H1 (cell line): ENCODE measurements at regions not wholly inside any gene's neighbourhood (a gene's known extent, or its start where the extent isn't known, plus 50 kb on each side); places are given as distances from the start of the nearest gene placed in this dataset.

ENCODE experiments used
- CTCF ChIA-PET: fragments of 300-600 bp; sonication (Branson Sonifier 250); formaldehyde crosslinking; loops from one replicate; lab custom pipeline; 2021; ENCODE audit not compliant: partially characterized antibody; lab: Charles Lee
- POLR2A ChIA-PET: fragments of 300-600 bp; sonication (Branson Sonifier 250); formaldehyde crosslinking; loops from one replicate; lab custom pipeline; 2021; ENCODE audit warnings: inconsistent platforms; ENCODE audit not compliant: partially characterized antibody; lab: Charles Lee
- DNase-seq, 2 experiments: peaks; one replicate each; pipeline versions ENCODE4 v3.0.0 to v3.0.0-alpha.2; 2010 to 2022; ENCODE audit warnings: low spot score in 2 of 2, low read depth in 1 of 2, mixed read lengths in 1 of 2
- FAIRE-seq: peaks from 2 replicates; lab custom pipeline; 2011; peaks lifted over from hg19 to GRCh38; lab: Jason Lieb, UNC
- H2AFZ ChIP-seq: 2 replicates; pipeline ENCODE4 v1.8.1; 2012; ENCODE audit warnings: low read length, inconsistent platforms
- H2AK5ac ChIP-seq: 2 replicates; pipeline ENCODE4 v1.6.1; 2013; ENCODE audit warnings: low read depth, low read length
- H2BK120ac ChIP-seq: replicated peaks from 2 replicates; pipeline ENCODE3; 2013; ENCODE audit warnings: low read depth, low read length, inconsistent platforms
- H2BK12ac ChIP-seq: 2 replicates; pipeline ENCODE4 v1.6.1; 2013; ENCODE audit warnings: low read depth, low read length
- H2BK15ac ChIP-seq: 2 replicates; pipeline ENCODE4 v1.6.1; 2013; ENCODE audit warnings: low read length
- H2BK20ac ChIP-seq: 2 replicates; pipeline ENCODE4 v1.6.1; 2013; ENCODE audit warnings: low read length
- H2BK5ac ChIP-seq: 2 replicates; pipeline ENCODE4 v1.6.1; 2013; ENCODE audit warnings: low read depth, low read length
- H3K14ac ChIP-seq: 2 replicates; pipeline ENCODE4 v1.6.1; 2013; ENCODE audit warnings: inconsistent platforms; ENCODE audit not compliant: insufficient read length
- H3K18ac ChIP-seq: 2 replicates; pipeline ENCODE4 v1.6.1; 2013; ENCODE audit warnings: low read length; ENCODE audit errors: extremely low read depth
- H3K23ac ChIP-seq: 2 replicates; pipeline ENCODE4 v1.6.1; 2013; ENCODE audit warnings: inconsistent platforms; ENCODE audit not compliant: insufficient read length
- H3K23me2 ChIP-seq: 2 replicates; pipeline ENCODE4 v1.6.1; 2013; ENCODE audit warnings: low read depth, low read length
- H3K27ac ChIP-seq: 2 replicates; pipeline ENCODE4 v1.6.1; 2011; ENCODE audit warnings: low read depth, low read length, inconsistent platforms
- H3K27me3 ChIP-seq, 4 experiments: replicated peaks in 1 of 4; 1 replicate in 1 of 4; 2 replicates in 3 of 4; pipeline versions ENCODE4 v1.6.1 to v1.8.1; 2011 to 2013; ENCODE audit warnings: low read length in 3 of 4, mild to moderate bottlenecking in 3 of 4, inconsistent platforms in 2 of 4, mixed read lengths in 2 of 4, moderate library complexity in 1 of 4; ENCODE audit not compliant: control insufficient read depth in 3 of 4, insufficient read depth in 3 of 4; ENCODE audit errors: extremely low read depth in 1 of 4
- H3K36me3 ChIP-seq, 4 experiments: 2 replicates each; pipeline versions ENCODE4 v1.6.1 to v1.8.1; 2011 to 2013; ENCODE audit warnings: mild to moderate bottlenecking in 4 of 4, low read length in 3 of 4, moderate library complexity in 2 of 4, control low read depth in 1 of 4, inconsistent platforms in 1 of 4; ENCODE audit not compliant: insufficient read depth in 4 of 4, control insufficient read depth in 2 of 4
- H3K4ac ChIP-seq: replicated peaks from 2 replicates; pipeline ENCODE3; 2013; ENCODE audit warnings: low read length, low read depth, mixed read lengths, inconsistent platforms; ENCODE audit not compliant: insufficient read length
- H3K4me1 ChIP-seq, 4 experiments: replicated peaks in 1 of 4; 1 replicate in 1 of 4; 2 replicates in 3 of 4; pipeline versions ENCODE4 v1.6.1 to v1.8.1; 2011 to 2013; ENCODE audit warnings: low read length in 3 of 4, inconsistent platforms in 2 of 4, mixed read lengths in 1 of 4; ENCODE audit not compliant: insufficient read depth in 4 of 4, control insufficient read depth in 3 of 4
- H3K4me2 ChIP-seq, 2 experiments: 2 replicates each; pipeline versions ENCODE4 v1.6.1 to v1.8.1; 2011 to 2013; ENCODE audit warnings: low read depth in 2 of 2, low read length in 2 of 2, control low read depth in 1 of 2, inconsistent platforms in 1 of 2, mild to moderate bottlenecking in 1 of 2; ENCODE audit not compliant: insufficient read depth in 1 of 2
- H3K4me3 ChIP-seq, 4 experiments: fragments of 200-600, 300-600 bp in 1 of 4; sonication (generic), shearing (Covaris generic), sonication (Bioruptor Twin) in 1 of 4; 2 replicates each; pipeline versions ENCODE4 v1.5.1 to v1.8.1; 2011 to 2016; ENCODE audit warnings: low read length in 4 of 4, low read depth in 3 of 4, control low read depth in 2 of 4, inconsistent platforms in 2 of 4, mild to moderate bottlenecking in 2 of 4, mixed read lengths in 1 of 4, moderate library complexity in 1 of 4; ENCODE audit not compliant: insufficient read depth in 2 of 4; ENCODE audit errors: extremely low read depth in 1 of 4
- H3K56ac ChIP-seq: replicated peaks from 2 replicates; pipeline ENCODE3; 2013; ENCODE audit warnings: low read depth, mild to moderate bottlenecking, mixed read lengths, low read length, inconsistent platforms; ENCODE audit not compliant: insufficient read length
- H3K79me1 ChIP-seq: 2 replicates; pipeline ENCODE4 v1.6.1; 2013; ENCODE audit warnings: low read depth, low read length, control low read depth
- H3K79me2 ChIP-seq, 2 experiments: 2 replicates each; pipeline versions ENCODE4 v1.6.1 to v1.8.1; 2012 to 2013; ENCODE audit warnings: low read length in 2 of 2, mild to moderate bottlenecking in 2 of 2, inconsistent platforms in 1 of 2; ENCODE audit not compliant: insufficient read depth in 2 of 2, control insufficient read depth in 1 of 2
- H3K9ac ChIP-seq, 4 experiments: replicated peaks in 1 of 4; 1 replicate in 1 of 4; 2 replicates in 3 of 4; pipeline versions ENCODE4 v1.6.1 to v1.8.1; 2011 to 2013; ENCODE audit warnings: low read depth in 3 of 4, low read length in 3 of 4, control low read depth in 2 of 4, mild to moderate bottlenecking in 2 of 4, moderate library complexity in 2 of 4, inconsistent platforms in 1 of 4; ENCODE audit errors: extremely low read depth in 1 of 4
- H3K9me3 ChIP-seq, 2 experiments: 2 replicates each; pipeline versions ENCODE4 v1.6.1 to v1.8.1; 2012 to 2013; ENCODE audit warnings: mild to moderate bottlenecking in 2 of 2, moderate library complexity in 2 of 2, control low read depth in 1 of 2, inconsistent platforms in 1 of 2, low read depth in 1 of 2, low read length in 1 of 2, mixed read lengths in 1 of 2; ENCODE audit not compliant: insufficient read depth in 2 of 2
- H4K20me1 ChIP-seq, 2 experiments: replicated peaks in 1 of 2; 2 replicates each; pipeline versions ENCODE3 to v1.8.1; 2011 to 2013; ENCODE audit warnings: inconsistent platforms in 2 of 2, low read length in 2 of 2, mild to moderate bottlenecking in 1 of 2; ENCODE audit not compliant: insufficient read depth in 2 of 2, control insufficient read depth in 1 of 2
- H4K5ac ChIP-seq: 2 replicates; pipeline ENCODE4 v1.6.1; 2013; ENCODE audit warnings: low read length, low read depth, mixed read lengths, inconsistent platforms; ENCODE audit not compliant: insufficient read length
- H4K8ac ChIP-seq: 2 replicates; pipeline ENCODE4 v1.8.0; 2013; ENCODE audit warnings: mild to moderate bottlenecking, moderate library complexity, low read length, inconsistent platforms; ENCODE audit not compliant: insufficient read depth; ENCODE audit errors: extremely low read depth
- H4K91ac ChIP-seq: replicated peaks from 2 replicates; pipeline ENCODE3; 2013; ENCODE audit warnings: low read length, mixed read lengths, inconsistent platforms; ENCODE audit not compliant: insufficient read length
- BACH1 ChIP-seq: IDR thresholded peaks from 2 replicates; pipeline ENCODE4 v1.6.1; 2012; ENCODE audit warnings: low read length, improper control_type of control experiment
- CTBP2 ChIP-seq: IDR thresholded peaks from 2 replicates; pipeline ENCODE4 v1.7.0; 2011; ENCODE audit warnings: borderline replicate concordance, mild to moderate bottlenecking, moderate library complexity, mixed read lengths, low read length; ENCODE audit not compliant: insufficient read depth, insufficient read length
- CTCF ChIP-seq, 3 experiments: IDR thresholded peaks; 1 replicate in 2 of 3; 2 replicates in 1 of 3; pipeline versions ENCODE4 v1.5.1 to v1.6.1; 2011; ENCODE audit warnings: low read length in 3 of 3, mild to moderate bottlenecking in 3 of 3, inconsistent platforms in 2 of 3, low read depth in 1 of 3, moderate library complexity in 1 of 3; ENCODE audit not compliant: insufficient read depth in 1 of 3; ENCODE audit errors: control extremely low read depth in 1 of 3
- E2F6 ChIP-seq: IDR thresholded peaks from 2 replicates; pipeline ENCODE4 v1.6.1; 2012; ENCODE audit warnings: inconsistent platforms
- FOSL1 ChIP-seq: IDR thresholded peaks from 2 replicates; pipeline ENCODE4 v1.6.1; 2011; ENCODE audit warnings: mild to moderate bottlenecking, low read depth, low read length, moderate library complexity; ENCODE audit not compliant: insufficient read depth
- KDM1A ChIP-seq: fragments of 200-600, 300-600 bp; sonication (generic); IDR thresholded peaks from 2 replicates; pipeline ENCODE4 v1.7.1; 2016; ENCODE audit warnings: mild to moderate bottlenecking, low read length, borderline replicate concordance
- NANOG ChIP-seq: IDR thresholded peaks from 2 replicates; pipeline ENCODE4 v1.6.1; 2011; ENCODE audit warnings: low read length, low read depth, mild to moderate bottlenecking, inconsistent platforms; ENCODE audit not compliant: insufficient read depth, poor library complexity, severe bottlenecking
- RFX5 ChIP-seq: IDR thresholded peaks from 2 replicates; pipeline ENCODE4 v1.6.1; 2011; ENCODE audit warnings: low read depth, low read length, improper control_type of control experiment, borderline replicate concordance
- SRF ChIP-seq: IDR thresholded peaks from 2 replicates; pipeline ENCODE4 v1.6.1; 2011; ENCODE audit warnings: mild to moderate bottlenecking, low read depth, low read length, moderate library complexity
- TBP ChIP-seq: IDR thresholded peaks from 2 replicates; pipeline ENCODE4 v1.6.1; 2011; ENCODE audit warnings: low read depth, low read length, improper control_type of control experiment
- TCF12 ChIP-seq: IDR thresholded peaks from 2 replicates; pipeline ENCODE4 v1.6.1; 2011; ENCODE audit warnings: low read depth, mild to moderate bottlenecking, low read length
- YY1 ChIP-seq: IDR thresholded peaks from 2 replicates; pipeline ENCODE4 v1.6.1; 2011; ENCODE audit warnings: low read depth, mild to moderate bottlenecking, low read length
- WGBS, 2 experiments: shearing (Covaris generic) in 1 of 2; methylation state at CpG; one replicate each; pipeline versions ENCODE4 v1.1.6 to v1.1.7; 2013 to 2015; ENCODE audit warnings: low lambda C conversion rate in 2 of 2, mixed read lengths in 2 of 2, inconsistent platforms in 1 of 2, low coverage in 1 of 2, missing lambda C conversion rate in 1 of 2; ENCODE audit not compliant: insufficient replicate concordance in 2 of 2, insufficient coverage in 1 of 2, insufficient read length in 1 of 2; ENCODE audit errors: extremely low coverage in 1 of 2, missing lambda C conversion rate in 1 of 2; 5-methylcytosine and 5-hydroxymethylcytosine counted together

- H4K5ac ChIP-seq = no peak overlapping the region
- H3K56ac ChIP-seq = no peak overlapping the region
- H3K23me2 ChIP-seq = no peaks in the 10 kb centered on the region
- no peaks in the 10 kb centered on the region for H3K4me1 ChIP-seq
- H4K8ac ChIP-seq = no peak overlapping the region
- no peak overlapping the region for H4K91ac ChIP-seq
- H2BK12ac ChIP-seq = no peak overlapping the region
- no peaks in the 10 kb centered on the region for H4K20me1 ChIP-seq
- H3K4me3 ChIP-seq = no peak overlapping the region
- H3K18ac ChIP-seq = no peak overlapping the region
- H3K9ac ChIP-seq = no peak overlapping the region
- H3K79me2 ChIP-seq = no peaks in the 10 kb centered on the region
- no peaks in the 10 kb centered on the region for H3K9me3 ChIP-seq
- no peak overlapping the region for H3K4ac ChIP-seq
- H3K14ac ChIP-seq = no peak overlapping the region
- 79% methylated on average over 2 of the region's 2 CpGs; no CpG with 5 or more reads in 1 of the 2 experiments for WGBS, 2 experiments
- H3K27ac ChIP-seq = no peak overlapping the region
- FAIRE-seq (no peak), DNase-seq (no peak)
- H3K36me3 ChIP-seq = no peaks in the 10 kb centered on the region
- no peak overlapping the region for H2BK20ac ChIP-seq
- ChIA-PET CTCF (interaction anchor here (2.5 kb wide), 1 partner anchor 11 kb away, joined by 11 read pairs; no protein-coding TSS in a partner anchor), POLR2A (no interaction called here)
- no peaks in the 10 kb centered on the region for H3K79me1 ChIP-seq
- no peak overlapping the region for H3K4me2 ChIP-seq
- H2AK5ac ChIP-seq = no peak overlapping the region
- no peaks in the 10 kb centered on the region for H3K27me3 ChIP-seq
- H2BK120ac ChIP-seq = no peak overlapping the region
- no peak overlapping the region for H3K23ac ChIP-seq
- H2BK15ac ChIP-seq = no peak overlapping the region
- H2BK5ac ChIP-seq = no peak overlapping the region
- H2AFZ ChIP-seq = no peak overlapping the region
- TF ChIP-seq SRF = no peak
- TF ChIP-seq CTCF (IDR thresholded peaks at IDR 0.05; ENCODE audit: control extremely low read depth in 1 of 3, insufficient read depth in 1 of 3, low read depth in 1 of 3, low read length in 3 of 3) = no peak
- TF ChIP-seq TCF12 = no peak
- no peak for TF ChIP-seq FOSL1
- TF ChIP-seq TBP = no peak
- no peak for TF ChIP-seq CTBP2
- no peak for TF ChIP-seq BACH1
- TF ChIP-seq YY1 = no peak
- no peak for TF ChIP-seq KDM1A
- TF ChIP-seq E2F6 = no peak
- TF ChIP-seq NANOG = no peak
- TF ChIP-seq RFX5 = no peak
Observed at GRCh38 chr14:87540339-87540738, 452.6 kb downstream of the GALC start.
